HL-60 (cell line): ENCODE measurements at regions not wholly inside any gene's neighbourhood (a gene's known extent, or its start where the extent isn't known, plus 50 kb on each side); places are given as distances from the start of the nearest gene placed in this dataset.

ENCODE experiments used
- POLR2AphosphoS5 ChIP-seq: IDR thresholded peaks from 2 replicates; pipeline ENCODE4 v1.6.1; 2012; ENCODE audit warnings: low read depth
- TF ChIP-seq, protein P1 (sequence below): IDR thresholded peaks from one replicate; pipeline ENCODE4 v1.5.1; 2011; ENCODE audit warnings: low read length, control low read depth, inconsistent platforms; ENCODE audit not compliant: insufficient read depth

DNA sequence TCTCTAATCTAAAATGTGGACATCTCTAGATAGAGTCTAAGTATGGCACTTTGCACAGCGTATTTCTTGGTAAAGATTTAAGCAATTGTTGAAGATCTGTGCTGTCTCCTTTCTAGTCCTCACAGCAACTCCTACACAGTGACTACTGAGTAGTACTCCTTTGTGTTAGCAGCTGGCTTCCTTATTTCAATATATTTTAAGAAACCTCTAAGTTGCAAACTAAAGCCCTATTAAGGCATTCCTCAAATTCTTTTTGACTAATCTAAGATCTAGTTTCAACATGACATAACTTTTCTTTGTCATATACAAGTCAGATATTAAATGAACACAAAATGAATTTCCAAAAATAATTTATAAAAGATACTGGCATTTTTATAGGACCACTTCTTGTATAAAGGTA lies 121.8 kb upstream of the DNAJC10 start:
- no peak for TF ChIP-seq POLR2AphosphoS5
- TF ChIP-seq, protein P1, sequence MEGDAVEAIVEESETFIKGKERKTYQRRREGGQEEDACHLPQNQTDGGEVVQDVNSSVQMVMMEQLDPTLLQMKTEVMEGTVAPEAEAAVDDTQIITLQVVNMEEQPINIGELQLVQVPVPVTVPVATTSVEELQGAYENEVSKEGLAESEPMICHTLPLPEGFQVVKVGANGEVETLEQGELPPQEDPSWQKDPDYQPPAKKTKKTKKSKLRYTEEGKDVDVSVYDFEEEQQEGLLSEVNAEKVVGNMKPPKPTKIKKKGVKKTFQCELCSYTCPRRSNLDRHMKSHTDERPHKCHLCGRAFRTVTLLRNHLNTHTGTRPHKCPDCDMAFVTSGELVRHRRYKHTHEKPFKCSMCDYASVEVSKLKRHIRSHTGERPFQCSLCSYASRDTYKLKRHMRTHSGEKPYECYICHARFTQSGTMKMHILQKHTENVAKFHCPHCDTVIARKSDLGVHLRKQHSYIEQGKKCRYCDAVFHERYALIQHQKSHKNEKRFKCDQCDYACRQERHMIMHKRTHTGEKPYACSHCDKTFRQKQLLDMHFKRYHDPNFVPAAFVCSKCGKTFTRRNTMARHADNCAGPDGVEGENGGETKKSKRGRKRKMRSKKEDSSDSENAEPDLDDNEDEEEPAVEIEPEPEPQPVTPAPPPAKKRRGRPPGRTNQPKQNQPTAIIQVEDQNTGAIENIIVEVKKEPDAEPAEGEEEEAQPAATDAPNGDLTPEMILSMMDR, result no peak
